ENCODE measurements at regions not wholly inside any gene's neighbourhood (a gene's known extent, or its start where the extent isn't known, plus 50 kb on each side); places are given as distances from the start of the nearest gene placed in this dataset.

DNA sequence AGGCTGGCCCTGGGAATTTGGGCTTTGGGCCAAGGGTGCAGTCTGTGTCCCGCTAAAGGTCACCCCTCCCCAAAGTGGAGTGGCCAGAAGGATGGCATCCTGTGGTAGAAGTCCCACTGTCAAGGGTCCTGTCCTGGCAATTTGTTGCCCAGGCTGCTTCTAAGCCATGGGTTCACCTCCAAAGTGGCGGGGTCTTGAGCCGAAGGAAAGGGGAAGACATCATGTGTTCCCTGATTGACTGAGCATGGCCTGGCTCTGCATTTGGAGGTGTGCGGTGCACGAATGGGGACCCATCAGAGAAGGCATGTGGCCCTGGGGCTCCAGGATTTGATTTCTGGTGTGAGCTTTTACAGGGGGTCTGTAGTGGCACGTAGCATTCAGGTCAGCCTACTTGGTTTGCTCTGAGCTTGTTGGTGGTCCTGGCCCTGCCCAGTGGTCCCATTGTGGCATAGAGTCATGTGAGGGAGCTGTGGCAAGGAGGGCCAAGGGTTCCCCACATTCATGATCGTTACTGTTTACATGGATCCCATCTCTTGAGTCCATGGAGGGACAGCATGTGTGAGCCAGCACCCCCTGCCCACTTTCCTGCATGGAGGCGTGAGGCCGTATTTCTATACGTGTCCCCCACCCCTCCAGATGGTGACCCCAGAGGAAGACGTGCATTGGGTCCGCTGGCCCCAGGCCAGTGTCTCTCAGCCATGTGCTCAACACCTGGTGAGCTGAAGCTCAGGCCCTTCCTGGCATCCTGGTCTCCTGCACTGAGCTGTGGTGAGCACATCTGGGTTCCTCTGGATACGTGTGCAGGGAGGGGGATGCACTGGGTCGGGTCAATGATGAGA lies 225.1 kb downstream of the SNRPN start (continued):
- TF ChIP-seq, protein P1, sequence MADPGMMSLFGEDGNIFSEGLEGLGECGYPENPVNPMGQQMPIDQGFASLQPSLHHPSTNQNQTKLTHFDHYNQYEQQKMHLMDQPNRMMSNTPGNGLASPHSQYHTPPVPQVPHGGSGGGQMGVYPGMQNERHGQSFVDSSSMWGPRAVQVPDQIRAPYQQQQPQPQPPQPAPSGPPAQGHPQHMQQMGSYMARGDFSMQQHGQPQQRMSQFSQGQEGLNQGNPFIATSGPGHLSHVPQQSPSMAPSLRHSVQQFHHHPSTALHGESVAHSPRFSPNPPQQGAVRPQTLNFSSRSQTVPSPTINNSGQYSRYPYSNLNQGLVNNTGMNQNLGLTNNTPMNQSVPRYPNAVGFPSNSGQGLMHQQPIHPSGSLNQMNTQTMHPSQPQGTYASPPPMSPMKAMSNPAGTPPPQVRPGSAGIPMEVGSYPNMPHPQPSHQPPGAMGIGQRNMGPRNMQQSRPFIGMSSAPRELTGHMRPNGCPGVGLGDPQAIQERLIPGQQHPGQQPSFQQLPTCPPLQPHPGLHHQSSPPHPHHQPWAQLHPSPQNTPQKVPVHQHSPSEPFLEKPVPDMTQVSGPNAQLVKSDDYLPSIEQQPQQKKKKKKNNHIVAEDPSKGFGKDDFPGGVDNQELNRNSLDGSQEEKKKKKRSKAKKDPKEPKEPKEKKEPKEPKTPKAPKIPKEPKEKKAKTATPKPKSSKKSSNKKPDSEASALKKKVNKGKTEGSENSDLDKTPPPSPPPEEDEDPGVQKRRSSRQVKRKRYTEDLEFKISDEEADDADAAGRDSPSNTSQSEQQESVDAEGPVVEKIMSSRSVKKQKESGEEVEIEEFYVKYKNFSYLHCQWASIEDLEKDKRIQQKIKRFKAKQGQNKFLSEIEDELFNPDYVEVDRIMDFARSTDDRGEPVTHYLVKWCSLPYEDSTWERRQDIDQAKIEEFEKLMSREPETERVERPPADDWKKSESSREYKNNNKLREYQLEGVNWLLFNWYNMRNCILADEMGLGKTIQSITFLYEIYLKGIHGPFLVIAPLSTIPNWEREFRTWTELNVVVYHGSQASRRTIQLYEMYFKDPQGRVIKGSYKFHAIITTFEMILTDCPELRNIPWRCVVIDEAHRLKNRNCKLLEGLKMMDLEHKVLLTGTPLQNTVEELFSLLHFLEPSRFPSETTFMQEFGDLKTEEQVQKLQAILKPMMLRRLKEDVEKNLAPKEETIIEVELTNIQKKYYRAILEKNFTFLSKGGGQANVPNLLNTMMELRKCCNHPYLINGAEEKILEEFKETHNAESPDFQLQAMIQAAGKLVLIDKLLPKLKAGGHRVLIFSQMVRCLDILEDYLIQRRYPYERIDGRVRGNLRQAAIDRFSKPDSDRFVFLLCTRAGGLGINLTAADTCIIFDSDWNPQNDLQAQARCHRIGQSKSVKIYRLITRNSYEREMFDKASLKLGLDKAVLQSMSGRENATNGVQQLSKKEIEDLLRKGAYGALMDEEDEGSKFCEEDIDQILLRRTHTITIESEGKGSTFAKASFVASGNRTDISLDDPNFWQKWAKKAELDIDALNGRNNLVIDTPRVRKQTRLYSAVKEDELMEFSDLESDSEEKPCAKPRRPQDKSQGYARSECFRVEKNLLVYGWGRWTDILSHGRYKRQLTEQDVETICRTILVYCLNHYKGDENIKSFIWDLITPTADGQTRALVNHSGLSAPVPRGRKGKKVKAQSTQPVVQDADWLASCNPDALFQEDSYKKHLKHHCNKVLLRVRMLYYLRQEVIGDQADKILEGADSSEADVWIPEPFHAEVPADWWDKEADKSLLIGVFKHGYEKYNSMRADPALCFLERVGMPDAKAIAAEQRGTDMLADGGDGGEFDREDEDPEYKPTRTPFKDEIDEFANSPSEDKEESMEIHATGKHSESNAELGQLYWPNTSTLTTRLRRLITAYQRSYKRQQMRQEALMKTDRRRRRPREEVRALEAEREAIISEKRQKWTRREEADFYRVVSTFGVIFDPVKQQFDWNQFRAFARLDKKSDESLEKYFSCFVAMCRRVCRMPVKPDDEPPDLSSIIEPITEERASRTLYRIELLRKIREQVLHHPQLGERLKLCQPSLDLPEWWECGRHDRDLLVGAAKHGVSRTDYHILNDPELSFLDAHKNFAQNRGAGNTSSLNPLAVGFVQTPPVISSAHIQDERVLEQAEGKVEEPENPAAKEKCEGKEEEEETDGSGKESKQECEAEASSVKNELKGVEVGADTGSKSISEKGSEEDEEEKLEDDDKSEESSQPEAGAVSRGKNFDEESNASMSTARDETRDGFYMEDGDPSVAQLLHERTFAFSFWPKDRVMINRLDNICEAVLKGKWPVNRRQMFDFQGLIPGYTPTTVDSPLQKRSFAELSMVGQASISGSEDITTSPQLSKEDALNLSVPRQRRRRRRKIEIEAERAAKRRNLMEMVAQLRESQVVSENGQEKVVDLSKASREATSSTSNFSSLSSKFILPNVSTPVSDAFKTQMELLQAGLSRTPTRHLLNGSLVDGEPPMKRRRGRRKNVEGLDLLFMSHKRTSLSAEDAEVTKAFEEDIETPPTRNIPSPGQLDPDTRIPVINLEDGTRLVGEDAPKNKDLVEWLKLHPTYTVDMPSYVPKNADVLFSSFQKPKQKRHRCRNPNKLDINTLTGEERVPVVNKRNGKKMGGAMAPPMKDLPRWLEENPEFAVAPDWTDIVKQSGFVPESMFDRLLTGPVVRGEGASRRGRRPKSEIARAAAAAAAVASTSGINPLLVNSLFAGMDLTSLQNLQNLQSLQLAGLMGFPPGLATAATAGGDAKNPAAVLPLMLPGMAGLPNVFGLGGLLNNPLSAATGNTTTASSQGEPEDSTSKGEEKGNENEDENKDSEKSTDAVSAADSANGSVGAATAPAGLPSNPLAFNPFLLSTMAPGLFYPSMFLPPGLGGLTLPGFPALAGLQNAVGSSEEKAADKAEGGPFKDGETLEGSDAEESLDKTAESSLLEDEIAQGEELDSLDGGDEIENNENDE (IDR thresholded peaks at IDR 0.05; ENCODE audit: low read depth, low read length) = no peak
- TF ChIP-seq, protein P2, sequence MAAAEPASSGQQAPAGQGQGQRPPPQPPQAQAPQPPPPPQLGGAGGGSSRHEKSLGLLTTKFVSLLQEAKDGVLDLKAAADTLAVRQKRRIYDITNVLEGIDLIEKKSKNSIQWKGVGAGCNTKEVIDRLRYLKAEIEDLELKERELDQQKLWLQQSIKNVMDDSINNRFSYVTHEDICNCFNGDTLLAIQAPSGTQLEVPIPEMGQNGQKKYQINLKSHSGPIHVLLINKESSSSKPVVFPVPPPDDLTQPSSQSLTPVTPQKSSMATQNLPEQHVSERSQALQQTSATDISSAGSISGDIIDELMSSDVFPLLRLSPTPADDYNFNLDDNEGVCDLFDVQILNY (CRISPR knock-in tag; IDR thresholded peaks at IDR 0.05) = no peak
- TF ChIP-seq ZKSCAN1 (IDR thresholded peaks at IDR 0.05; ENCODE audit: low read depth, low read length) = no peak
- TF ChIP-seq ZBTB1 (CRISPR knock-in tag; IDR thresholded peaks at IDR 0.05; ENCODE audit: borderline replicate concordance, low read depth) = no peak
